ENCODE measurements at regions not wholly inside any gene's neighbourhood (a gene's known extent, or its start where the extent isn't known, plus 50 kb on each side); places are given as distances from the start of the nearest gene placed in this dataset.

DNA sequence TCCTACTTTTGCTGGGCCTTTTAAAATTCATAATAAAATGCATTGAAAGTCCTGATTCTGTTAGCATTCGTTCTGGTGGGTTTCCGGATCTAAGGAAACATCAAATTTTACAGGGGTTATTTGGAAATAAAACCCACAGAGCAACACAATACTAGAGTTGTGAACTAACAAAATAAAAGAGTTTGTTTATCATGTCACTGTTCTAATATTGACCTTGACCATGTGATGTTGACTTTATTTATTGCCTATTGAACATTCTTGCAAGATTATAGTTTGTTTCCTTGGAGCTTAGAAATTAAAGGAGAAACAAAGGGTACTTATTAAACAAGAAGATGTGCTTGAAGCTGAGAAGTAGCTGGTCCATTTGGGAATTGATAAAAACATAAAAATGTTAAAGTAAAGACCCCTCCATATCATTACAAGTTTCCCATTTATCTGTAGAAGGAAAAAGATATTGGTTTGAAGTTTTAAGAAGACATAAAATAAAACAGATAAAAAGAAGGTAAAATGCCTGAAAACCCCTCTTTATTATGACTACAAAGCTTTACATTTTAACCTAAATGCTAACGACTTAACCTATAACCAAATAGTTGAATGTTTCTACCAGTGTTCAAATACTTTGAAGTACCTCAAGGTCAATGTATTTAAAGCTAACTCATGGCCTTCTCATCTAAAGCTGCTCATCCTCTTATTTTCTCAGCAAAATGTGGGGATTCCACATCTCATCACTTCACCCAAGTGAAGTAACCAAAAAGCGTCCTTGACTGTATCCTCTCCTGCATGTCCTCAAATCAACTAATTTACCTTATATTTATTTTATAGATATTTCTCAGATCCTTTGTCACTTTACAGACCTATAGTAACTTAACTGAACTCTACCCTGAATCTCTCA is 179.6 kb downstream of the GASK1B start:
- no peaks in the 10 kb centered on the region for H3K27me3 ChIP-seq (ENCODE audit: control insufficient read depth, insufficient read depth, low read length)
- H3K36me3 ChIP-seq (ENCODE audit: control insufficient read depth, insufficient read depth, low read length), result no peaks in the 10 kb centered on the region
- POLR2A ChIA-PET, result no interaction called here
- TF ChIP-seq, protein P1, sequence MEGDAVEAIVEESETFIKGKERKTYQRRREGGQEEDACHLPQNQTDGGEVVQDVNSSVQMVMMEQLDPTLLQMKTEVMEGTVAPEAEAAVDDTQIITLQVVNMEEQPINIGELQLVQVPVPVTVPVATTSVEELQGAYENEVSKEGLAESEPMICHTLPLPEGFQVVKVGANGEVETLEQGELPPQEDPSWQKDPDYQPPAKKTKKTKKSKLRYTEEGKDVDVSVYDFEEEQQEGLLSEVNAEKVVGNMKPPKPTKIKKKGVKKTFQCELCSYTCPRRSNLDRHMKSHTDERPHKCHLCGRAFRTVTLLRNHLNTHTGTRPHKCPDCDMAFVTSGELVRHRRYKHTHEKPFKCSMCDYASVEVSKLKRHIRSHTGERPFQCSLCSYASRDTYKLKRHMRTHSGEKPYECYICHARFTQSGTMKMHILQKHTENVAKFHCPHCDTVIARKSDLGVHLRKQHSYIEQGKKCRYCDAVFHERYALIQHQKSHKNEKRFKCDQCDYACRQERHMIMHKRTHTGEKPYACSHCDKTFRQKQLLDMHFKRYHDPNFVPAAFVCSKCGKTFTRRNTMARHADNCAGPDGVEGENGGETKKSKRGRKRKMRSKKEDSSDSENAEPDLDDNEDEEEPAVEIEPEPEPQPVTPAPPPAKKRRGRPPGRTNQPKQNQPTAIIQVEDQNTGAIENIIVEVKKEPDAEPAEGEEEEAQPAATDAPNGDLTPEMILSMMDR (IDR thresholded peaks at IDR 0.05; ENCODE audit: insufficient read depth, low read depth, low read length), result no peak
- H3K4me3 ChIP-seq (ENCODE audit: low read depth, low read length), result no peak overlapping the region
- CTCF ChIA-PET, result interaction anchor here (0.6 to 1.4 kb wide), 5 partner anchors 10 to 178 kb away, joined by 3 to 18 read pairs (median 4); no protein-coding TSS in a partner anchor
- DNase-seq (ENCODE audit: low read depth), result no peak

DNA sequence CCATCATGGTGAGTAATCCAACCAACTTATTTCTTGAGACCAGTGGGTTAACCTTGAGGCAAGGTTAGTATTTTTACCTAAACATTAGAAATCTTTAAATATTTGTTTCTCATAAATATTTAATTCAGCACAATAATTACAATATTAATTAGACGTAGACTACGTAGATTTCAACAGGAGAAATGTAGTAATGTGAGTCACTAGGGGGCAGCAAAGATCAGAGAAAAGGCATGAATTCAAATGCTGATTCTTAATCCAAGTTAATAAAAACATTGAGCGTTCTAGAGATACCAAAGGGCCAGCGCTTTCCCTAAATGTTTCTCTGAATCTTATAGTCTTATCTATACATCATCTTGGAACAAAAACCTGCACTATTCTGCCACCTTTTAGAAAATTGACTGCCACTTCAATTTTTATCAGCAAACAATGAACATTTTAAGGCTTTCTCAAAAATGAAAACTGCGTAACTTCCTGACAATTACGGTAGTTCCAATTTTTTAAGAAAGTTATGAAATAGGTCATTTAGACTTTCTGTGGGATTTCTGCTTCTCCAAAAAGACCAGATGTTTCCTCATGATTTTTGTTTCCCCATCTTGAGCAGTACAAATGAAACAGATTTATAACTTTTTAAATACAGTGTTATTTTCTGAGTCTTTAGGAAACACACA is 180.7 kb downstream of the GASK1B start:
- TF ChIP-seq, protein P1 (IDR thresholded peaks at IDR 0.05; ENCODE audit: insufficient read depth, low read depth, low read length), result peak; percentile 55

DNA sequence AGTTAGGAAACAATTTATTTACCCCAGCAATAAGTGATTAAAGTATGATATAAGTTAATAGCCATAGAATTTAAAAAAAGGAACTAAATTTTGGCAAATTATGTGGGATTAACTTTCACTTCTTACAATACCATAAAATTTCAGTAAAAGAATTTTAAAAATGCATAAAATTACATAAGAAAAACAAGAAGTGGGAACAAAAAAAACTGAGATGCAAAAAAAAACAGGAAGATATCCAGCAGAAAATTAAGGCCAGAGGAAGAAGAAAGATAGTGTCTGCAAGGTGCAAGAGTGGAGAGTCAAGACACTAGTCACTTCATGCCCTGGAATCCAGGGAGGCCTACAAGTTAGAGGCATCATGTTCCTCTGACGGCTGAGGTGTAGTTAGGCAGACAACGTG is 184.2 kb downstream of the GASK1B start:
- POLR2A ChIA-PET, result no interaction called here
- Histone ChIP-seq H3K36me3 (ENCODE audit: control insufficient read depth, insufficient read depth, low read length) (no peaks in the 10 kb centered on the region), H3K27me3 (ENCODE audit: control insufficient read depth, insufficient read depth, low read length) (no peaks in the 10 kb centered on the region), H3K4me3 (ENCODE audit: low read depth, low read length) (no peak overlapping the region)
- CTCF ChIA-PET, result interaction anchor here (1.2 kb wide), 1 partner anchor 183 kb away, joined by 3 read pairs; no protein-coding TSS in a partner anchor
- DNase-seq (ENCODE audit: low read depth), result no peak
- TF ChIP-seq, protein P1 (IDR thresholded peaks at IDR 0.05; ENCODE audit: insufficient read depth, low read depth, low read length), result no peak

More for the DNA sequence above, 180.7 kb downstream of the GASK1B start:
- Histone ChIP-seq H3K36me3 (ENCODE audit: control insufficient read depth, insufficient read depth, low read length) (no peaks in the 10 kb centered on the region), H3K27me3 (ENCODE audit: control insufficient read depth, insufficient read depth, low read length) (no peaks in the 10 kb centered on the region), H3K4me3 (ENCODE audit: low read depth, low read length) (peak overlapping the region; percentile 26; the same call in 1 of the 2 replicates)
- DNase-seq (ENCODE audit: low read depth), result no peak
- POLR2A ChIA-PET, result no interaction called here
- CTCF ChIA-PET, result no interaction called here

DNA sequence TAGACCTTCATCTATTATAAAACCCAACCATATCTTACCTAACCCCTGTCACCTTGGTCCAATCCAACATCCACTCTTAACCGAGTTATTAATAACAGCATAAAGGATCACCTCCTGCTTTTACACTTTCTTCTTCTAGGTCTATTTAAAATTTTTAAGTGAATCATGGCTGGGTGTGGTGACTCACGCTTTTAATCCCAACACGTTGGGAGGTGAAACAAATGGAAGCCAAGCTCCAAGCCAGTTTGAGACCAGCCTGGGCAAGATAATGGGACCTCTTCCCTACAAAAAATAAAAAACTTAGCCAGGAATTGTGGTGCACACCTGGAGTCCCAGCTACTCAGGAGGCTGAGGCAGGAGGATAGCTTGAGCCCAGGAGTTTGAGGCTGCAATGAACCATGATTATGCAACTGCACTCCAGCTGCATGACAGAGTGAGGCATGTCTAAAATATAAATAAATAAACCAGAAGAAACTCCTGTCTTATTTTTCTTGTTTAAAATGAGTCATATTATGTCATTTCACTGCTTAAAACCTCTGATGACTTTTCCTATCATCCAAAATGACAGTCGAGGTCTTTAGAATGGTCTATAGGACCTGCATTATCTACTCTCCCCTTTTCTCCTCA is 188.4 kb downstream of the GASK1B start:
- TF ChIP-seq, protein P1 (IDR thresholded peaks at IDR 0.05; ENCODE audit: insufficient read depth, low read depth, low read length), result no peak
- ChIA-PET POLR2A (interaction anchor here (0.6 kb wide), 1 partner anchor 1870 kb away, joined by 5 read pairs; no protein-coding TSS in a partner anchor), CTCF (interaction anchor here (0.7 to 1.2 kb wide), 2 partner anchors 10 to 1715 kb away, joined by 3 read pairs; no protein-coding TSS in a partner anchor)

More for the DNA sequence above, 188.4 kb downstream of the GASK1B start:
- DNase-seq (ENCODE audit: low read depth), result no peak
- Histone ChIP-seq H3K27me3 (ENCODE audit: control insufficient read depth, insufficient read depth, low read length) (peaks cover 2% of the 10 kb centered on the region; the same call in 1 of the 2 replicates), H3K36me3 (ENCODE audit: control insufficient read depth, insufficient read depth, low read length) (no peaks in the 10 kb centered on the region), H3K4me3 (ENCODE audit: low read depth, low read length) (no peak overlapping the region)

Measured in BJ (cell line).